Glomerular endothelial cell (primary cell): ENCODE measurements at regions not wholly inside any gene's neighbourhood (a gene's known extent, or its start where the extent isn't known, plus 50 kb on each side); places are given as distances from the start of the nearest gene placed in this dataset.
"Not testable (repeated sequence)": the region's sequence is repeated elsewhere in the genome, so short reads cannot be mapped to it uniquely, and the experiment has no call there.

ENCODE experiments used
- DNase-seq: peaks from one replicate; pipeline ENCODE4 v3.0.0-alpha.2; 2011; ENCODE audit warnings: low read depth, low spot score; ENCODE audit errors: extremely low read depth

DNA sequence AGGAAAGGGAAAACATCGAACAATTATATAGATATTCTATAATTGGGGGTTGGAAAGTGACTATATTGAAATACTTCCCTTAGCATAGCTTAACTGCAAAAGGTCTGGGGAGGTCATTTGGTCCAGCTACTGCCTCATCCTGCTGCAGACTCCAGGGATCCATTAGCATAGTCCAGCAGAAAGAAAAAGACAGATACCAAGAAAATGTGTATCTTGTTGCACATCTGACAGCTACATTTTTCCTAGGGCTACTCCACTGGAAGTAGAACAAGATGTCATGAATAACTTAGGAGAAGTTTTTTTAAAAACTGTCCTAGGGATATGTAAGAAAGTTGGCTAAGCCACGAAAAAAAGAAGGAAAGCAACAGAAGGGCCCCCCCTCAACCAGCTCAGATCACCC lies 92.9 kb upstream of the SLC30A5 start:
- no peak for DNase-seq

DNA sequence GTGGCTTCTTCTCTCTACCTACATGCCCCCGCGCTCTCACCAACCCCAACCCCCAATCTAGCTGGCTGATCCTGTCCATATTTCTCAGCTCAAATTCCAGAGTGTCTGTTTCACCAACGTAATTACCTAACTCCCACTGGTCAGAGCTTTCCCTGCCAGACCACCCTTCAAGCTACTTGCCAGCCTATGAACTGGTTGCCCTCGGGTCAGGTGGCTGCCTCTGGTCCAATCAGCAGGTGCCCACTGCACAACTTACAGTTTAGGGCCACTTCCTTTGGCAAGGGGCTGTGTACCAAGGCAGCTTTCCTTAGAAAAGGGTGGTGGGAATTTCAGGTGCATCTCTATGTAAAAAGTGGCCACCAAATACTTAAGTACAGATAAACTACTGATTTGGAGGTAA lies 92.2 kb upstream of the SLC30A5 start:
- DNase-seq, result no peak

DNA sequence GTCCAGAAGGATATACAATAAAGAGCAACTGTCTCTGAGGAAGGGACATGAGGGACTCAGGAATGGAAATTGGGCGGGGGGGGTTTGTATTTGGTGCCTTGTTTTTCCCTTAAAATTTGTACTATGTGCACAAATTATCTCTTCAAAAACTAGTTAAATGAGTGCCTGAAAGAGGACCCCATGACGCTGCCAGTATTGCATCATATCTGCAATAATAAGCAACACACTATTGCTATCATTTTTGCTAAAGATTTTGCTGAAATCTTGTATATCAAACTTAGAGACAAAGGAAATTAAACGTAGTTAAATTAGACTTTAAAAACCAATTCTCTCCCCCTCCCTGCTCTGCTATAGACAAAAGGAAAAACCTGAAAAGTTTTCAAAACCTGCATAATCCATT lies 89.7 kb upstream of the SLC30A5 start:
- DNase-seq, result no peak

DNA sequence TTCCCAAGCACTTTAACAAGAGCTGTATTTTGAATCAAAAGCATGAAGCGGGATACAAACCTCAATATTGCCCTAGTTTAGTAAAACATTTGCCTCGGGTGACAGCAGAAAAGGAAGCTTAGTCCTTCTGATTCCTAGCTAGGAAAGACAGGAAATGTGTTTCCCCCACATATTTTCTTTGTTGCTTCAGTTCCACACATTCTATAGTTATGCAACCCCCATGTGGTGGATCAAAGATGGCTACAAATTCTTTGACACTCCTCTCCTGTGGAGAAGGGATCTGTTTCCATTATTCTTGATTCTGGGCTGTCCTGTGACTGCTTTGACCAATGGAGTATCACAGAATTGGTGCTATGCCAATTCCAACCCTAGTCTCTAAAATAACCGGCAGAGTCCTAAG lies 89.1 kb upstream of the SLC30A5 start:
- no peak for DNase-seq

DNA sequence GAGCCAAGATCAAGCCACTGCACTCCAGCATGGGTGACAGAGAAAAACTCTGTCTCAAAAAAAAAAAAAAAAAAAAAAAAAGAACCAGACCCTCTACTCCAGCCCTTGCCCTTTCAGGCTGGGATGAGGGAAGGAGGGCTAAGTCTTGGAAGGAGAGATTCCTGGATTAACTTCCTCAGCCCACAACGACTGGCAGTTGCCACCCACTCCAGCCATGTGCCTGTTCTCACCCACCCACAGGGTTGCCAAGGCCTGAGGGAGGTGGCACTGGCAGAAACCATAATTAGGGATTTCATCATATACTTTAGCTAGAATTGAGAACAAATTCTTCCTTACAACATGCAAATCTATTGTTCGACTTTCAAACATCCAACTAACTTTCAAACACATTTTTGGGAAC lies 87.8 kb upstream of the SLC30A5 start:
- DNase-seq, result no peak

DNA sequence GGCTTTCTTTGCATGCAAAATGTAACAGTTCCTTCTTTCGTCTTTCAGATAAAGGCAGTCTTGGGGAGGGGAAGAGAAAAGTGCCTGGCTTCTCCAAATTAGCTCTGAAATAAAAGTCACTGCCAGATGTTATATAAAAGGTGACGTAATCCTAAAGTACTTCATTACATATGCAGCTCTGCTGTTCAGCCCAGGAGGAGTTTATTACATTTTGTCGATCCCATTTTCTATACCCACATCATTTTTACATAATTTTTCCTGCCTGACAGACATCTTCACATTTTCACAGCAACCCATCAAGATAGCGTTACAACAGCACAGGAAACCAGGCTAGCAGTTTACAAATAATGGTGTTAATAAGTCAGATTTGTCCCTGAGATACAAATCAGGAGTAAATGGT lies 86.7 kb upstream of the SLC30A5 start:
- DNase-seq, result no peak

DNA sequence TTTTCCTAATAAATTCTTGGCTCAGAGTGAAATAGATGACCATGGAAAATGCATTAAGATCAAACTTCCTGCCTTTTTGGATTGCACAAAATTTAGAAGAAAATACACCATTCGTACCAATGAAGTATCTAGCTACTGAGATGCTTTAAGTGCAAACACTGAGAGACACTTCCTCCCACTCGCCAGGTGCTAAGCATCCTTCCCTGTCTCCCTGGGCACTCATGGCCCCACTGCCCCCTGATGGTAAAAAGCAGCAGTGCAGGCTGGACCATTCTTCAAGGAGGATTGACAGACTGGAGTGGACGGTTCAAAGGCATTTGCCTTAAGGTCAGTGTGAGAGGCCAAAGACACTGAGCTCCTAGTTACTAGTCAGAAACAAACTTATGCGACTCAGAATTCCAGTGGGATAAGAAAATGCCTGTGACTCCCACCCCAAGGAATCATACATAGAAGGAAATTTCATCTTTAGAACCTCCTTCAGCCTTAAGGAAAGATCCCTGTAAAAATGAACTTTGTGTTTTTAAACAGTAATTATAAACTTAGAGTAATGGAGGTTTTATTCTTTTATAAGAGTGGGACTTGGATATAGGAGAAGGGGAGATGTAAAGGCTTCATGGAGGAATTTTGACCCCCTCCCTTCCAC lies 86.0 kb upstream of the SLC30A5 start:
- DNase-seq, result no peak

DNA sequence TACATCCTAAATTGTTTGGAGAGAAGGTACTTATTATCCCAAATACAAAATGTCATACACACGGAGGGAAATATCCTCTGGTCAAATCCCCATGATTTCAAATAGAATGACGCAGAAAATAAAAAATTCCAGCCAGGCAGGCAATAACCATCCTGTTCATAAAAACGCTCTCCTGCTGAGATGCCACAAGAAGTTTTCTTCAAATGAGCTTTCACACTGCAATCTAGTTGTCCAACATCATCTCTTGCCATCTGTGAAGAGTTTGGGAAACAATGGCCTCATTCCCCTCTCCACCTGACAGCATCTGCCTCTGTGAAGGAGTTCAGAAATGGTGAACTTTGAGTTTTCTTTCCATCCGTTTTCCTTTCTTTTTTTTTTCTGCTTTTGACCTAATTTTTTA lies 83.3 kb upstream of the SLC30A5 start:
- DNase-seq, result no peak

DNA sequence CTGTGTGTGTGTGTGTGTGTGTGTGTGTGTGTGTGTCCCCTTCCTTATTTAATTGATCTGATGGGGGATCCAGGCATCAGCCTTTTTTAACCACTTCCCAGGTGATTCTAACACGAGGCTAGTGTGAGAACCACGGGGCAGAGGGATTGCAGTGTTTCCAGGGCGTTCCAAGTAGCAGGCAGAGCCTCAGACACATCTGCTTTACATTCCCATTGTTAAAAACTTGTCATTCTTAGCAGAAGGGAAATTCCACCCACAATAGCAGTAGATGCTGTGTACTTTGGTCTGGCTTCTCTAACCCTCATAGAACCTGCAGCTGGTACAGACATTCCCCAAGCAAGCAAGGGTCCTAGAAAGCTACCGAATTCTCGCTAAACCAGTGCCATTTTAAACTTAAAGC lies 81.9 kb upstream of the SLC30A5 start:
- DNase-seq, result no peak

DNA sequence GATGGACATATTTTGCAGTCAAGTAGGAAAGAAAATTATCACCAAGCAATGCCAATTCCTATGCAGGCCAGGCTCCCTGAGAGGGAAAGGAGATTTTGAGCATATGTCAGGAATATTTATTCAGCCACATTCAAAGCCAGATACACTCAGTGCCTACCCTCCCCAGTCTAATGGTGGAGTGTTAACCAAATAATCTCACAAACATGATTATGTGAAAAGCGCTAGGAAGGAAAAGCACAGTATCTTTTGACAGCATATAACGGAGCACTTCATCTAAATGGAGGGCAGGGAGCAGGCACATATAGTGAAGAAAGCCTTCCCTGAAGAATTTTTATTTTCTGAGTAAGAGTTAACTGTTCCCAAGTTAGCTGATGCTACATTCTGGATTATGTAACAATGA lies 80.3 kb upstream of the SLC30A5 start:
- DNase-seq, result no peak

DNA sequence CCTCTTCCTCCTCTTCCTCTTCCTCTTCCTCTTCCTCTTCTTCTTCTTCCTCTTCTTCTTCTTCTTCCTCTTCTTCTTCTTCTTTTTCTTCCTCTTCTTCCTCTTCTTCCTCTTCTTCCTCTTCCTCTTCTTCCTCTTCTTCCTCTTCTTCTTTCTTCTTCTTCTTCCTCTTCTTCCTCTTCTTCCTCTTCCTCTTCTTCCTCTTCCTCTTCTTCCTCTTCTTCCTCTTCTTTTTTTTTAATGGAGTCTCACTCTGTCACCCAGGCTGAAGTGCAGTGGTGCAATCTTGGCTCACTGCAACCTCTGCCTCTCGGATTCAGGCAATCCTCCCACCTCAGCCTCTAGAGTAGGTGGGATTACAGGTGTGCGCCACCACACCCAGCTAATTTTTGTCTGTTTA lies 79.8 kb upstream of the SLC30A5 start:
- DNase-seq, result not testable (repeated sequence)

DNA sequence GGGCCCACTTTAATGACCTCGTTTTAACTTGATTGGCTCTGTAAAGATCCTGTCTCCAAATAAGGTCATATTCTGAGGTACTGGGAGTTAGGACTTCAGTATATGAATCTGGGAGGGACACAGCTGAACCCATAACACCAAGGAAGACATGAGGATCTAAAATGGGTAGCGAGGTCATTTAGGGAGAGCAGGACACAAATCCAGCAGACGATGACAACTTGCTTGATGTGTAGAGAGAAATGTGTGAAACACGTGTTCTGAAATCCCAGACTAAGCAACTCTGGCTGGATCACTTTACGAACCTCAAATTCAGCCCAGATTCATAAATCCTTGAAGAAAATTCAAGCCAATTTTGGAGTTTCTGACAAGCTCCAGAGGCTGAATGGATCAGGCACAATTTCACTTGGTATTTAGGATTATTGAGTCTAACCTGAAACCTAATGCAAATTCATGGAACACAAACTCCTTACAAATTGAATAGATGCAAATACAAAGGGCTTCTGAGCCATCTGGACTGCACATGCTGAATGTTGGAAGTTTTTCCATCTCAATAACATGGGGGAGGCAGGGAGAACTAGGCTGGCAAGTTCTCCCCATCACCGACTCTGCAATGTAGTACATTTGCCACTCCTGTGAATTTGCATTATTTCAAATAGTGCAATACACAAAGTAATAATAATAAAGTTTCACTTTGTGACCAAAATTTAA lies 74.0 kb upstream of the SLC30A5 start:
- no peak for DNase-seq

DNA sequence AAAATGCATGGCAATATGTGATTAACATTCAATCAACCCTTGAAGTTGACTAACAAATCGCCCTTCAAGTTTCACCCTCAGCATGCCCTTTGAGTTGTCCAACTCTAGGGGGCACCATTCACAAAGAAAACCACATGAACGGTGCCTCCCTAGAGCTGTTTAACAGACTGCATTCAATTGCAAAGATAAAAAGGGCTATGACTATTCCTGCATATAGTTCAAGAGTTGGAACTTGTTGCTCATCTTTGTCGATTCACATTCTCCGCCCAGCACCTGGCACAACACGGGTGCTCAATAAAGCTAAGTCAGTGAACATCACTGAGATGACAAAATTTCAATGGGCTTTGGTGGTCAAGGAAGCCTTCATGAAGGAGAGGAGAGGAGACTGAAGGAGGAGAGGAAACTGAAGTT lies 69.6 kb upstream of the SLC30A5 start:
- no peak for DNase-seq

DNA sequence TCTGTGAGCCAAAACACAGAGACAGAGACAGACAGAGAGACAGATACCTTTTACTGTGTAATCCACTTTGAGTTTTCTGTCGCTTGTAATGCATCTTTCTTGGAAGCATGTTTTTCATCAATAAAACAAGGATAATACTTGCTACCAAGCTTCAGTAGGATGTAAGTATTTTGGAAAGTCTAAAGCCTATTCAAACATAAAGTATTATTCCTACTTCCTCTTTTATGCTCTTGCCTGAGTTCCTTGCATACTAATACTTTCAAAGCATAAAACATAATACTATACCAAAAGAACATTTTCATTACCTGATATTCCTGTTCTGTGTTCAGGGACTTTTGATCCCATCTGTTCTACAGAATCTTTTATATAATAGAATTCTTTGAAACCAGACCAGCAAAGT lies 64.5 kb upstream of the SLC30A5 start:
- no peak for DNase-seq

DNA sequence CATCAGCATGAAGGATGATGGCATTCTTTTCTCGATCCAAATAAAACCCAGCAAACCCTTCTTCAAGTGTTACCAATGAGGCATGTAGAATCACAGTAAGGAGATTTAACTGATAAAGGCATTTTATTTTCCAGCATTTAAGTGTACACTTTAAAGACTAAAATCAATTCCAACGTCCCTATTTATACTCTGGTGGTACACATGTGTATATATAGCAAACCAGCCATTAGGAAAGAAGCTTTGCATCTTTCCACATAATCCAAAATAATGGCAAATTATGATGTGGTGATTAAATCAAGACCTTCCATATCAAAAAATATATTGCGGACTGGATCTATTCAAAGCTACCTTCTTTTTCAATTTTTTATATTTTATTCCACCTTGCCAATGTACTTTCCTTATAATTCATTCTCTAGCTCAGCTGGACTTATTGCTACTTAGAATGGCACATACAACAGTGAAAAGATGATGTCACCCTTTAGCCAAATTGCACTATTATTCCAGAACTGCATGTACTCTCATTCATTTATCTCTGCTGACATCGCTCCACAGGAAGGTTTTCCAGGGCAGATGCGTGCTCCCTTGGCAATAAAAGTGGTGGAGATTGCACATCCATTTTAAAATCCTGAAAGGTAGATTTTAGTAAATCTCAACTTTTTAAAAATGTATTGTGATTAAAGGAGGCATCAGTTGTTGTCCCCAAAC lies 63.3 kb upstream of the SLC30A5 start:
- no peak for DNase-seq

DNA sequence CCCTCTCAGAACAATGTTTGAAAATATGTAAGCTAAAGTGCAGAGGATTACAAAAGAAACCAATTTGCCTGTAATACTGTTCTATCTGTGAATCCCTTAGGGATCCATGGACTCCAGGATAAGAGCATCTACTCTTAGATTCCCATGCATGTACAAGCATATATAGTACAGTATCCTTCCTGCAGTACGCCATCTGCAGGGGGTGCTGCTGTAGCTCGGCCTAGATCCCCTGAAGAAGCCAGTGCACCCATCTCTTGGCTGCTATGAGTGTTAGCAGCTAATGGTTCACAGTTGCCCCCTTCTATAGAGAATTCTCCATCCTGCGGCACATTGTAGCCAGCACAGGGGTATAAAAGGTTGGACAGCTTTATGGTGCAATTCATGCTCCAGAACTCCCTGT lies 61.8 kb upstream of the SLC30A5 start:
- DNase-seq, result no peak

DNA sequence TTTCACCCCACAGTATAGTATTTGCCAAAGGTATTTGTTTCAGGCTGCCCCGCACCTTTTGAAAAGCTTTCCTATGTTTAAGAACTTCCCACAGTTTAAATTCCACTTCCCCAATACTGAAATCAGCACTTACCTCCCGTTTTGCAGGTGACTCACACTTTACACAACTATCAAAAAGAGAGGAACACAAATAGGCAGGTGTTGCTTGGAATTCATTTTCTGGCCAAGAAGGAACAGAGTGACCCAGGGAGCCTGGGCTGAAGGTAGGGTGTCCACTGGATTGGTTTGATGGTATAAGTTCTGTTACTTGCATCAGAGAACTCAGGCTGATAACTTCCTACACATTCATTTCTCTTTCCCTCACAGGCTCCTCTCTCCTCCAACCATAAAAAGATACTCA lies 60.1 kb upstream of the SLC30A5 start:
- no peak for DNase-seq

DNA sequence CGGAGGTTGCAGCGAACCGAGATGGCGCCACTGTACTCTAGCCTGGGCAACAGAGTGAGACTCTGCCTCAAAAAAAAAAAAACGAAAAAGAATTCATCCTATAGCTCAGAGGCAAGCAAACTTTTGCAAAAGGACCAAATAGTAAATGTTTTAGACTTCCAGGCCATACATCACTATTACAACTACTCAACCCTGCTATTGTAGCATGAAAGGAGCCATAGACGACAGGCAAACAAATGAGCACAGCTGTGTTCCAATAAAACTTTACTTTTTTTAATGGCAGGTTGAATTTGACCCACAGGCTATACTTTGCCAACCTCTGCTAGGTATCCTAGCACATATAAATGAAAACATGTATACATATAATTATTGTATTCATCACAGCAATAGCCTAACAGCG lies 58.9 kb upstream of the SLC30A5 start:
- DNase-seq, result no peak

DNA sequence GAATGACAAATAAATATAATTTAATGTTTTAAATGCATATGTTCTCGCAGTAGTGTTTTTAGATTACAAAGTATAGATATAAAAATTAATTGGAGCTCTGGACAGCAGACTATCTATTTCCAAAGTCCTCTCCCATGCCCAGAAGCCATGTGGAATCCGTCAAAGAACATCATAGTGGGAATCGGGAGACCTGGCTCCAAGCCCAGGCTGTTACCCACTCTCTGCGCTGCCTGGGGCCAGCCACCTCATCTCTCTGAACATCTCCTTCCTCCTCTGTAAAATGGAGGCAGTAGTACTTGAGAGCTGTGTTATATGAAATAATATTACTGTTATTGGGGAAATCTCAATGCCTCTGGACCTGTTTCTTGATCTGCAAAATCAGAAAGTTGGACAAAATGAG lies 58.1 kb upstream of the SLC30A5 start:
- DNase-seq, result no peak

DNA sequence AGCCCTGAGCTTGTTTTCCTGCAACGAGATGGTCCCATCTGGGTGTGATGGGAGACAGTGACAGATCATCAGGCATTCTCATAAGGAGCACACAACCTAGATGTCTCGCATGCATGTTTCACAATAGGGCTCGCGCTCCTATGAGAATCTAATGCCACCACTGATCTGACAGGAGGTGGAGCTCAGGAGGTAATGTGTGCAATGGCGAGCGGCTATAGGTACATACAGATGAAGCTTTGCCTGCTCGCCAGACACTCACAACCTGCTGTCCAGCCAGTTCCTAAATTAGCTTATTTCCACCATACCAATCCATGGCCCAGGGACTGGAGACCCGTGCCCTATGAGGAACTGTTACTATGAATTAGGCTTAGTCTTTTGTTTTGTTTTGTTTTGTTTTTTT lies 55.3 kb upstream of the SLC30A5 start:
- no peak for DNase-seq

DNA sequence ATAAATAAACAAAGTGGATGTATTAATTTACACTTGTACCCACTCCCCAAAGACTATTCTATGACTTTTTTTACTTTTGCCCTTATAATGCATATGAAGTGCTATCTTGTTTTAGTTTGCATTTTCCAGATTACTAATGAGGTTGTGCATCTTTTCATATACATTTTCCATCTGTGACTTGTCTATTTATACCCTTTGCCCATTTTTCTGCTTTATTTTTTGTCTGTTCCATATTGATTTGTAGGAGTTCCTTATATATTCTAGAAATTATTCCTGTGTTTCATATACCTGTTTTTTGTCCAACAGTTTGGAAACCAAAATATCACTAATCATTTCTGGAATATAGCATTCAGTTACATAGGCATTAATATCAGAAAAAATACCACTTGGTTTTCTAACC lies 54.0 kb upstream of the SLC30A5 start:
- no peak for DNase-seq

DNA sequence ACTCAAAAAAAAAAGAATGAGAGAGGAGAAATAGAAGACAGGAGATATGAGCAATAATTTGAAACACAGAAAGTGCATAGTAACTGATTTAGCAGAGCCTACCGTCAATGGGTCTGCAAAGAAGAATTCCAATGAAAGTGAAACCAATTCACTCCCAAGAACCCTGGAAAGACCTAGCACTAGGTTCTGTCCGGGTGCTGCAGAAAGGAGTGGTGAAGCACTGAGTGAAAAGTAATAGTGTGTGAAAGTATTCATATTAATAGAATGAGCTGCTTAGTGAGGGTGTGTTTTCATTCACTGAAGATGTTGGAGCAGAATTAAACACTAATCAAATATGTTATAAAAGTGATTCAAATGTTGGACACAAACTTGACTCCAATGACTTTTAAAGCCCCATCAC lies 51.3 kb upstream of the SLC30A5 start:
- DNase-seq, result no peak
